ENCODE measurements at regions not wholly inside any gene's neighbourhood (a gene's known extent, or its start where the extent isn't known, plus 50 kb on each side); places are given as distances from the start of the nearest gene placed in this dataset.

DNA sequence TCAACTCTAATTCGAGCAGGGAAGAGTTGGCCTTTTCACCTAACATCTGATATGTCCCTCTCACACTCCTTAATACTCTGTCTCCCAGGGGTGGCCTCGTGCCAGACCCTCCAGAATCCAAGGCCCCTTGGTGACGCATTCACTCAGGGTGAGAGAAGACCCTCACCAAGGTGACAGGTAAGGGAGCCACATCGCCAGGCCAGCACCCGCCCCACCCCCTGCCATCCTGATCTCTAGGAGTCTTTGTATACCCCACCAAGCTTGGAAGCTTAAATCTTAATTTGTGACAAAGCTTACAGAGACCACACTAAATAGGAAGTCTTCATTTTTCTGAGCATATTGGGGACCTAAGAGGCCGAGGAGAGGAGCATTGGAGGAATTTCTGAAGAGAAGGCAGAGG is 286.1 kb downstream of the IRF8 start:
- ChIA-PET CTCF (no interaction called here), POLR2A (no interaction called here)
- no peaks in the 10 kb centered on the region for H3K9me3 ChIP-seq (ENCODE audit: control insufficient read depth, insufficient read depth, low read depth, low read length)
- TF ChIP-seq POLR2AphosphoS5 (IDR thresholded peaks at IDR 0.05; ENCODE audit: low read depth, low read length) = no peak
- TF ChIP-seq, protein P1, sequence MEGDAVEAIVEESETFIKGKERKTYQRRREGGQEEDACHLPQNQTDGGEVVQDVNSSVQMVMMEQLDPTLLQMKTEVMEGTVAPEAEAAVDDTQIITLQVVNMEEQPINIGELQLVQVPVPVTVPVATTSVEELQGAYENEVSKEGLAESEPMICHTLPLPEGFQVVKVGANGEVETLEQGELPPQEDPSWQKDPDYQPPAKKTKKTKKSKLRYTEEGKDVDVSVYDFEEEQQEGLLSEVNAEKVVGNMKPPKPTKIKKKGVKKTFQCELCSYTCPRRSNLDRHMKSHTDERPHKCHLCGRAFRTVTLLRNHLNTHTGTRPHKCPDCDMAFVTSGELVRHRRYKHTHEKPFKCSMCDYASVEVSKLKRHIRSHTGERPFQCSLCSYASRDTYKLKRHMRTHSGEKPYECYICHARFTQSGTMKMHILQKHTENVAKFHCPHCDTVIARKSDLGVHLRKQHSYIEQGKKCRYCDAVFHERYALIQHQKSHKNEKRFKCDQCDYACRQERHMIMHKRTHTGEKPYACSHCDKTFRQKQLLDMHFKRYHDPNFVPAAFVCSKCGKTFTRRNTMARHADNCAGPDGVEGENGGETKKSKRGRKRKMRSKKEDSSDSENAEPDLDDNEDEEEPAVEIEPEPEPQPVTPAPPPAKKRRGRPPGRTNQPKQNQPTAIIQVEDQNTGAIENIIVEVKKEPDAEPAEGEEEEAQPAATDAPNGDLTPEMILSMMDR (IDR thresholded peaks at IDR 0.05) = no peak
- TF ChIP-seq TCF7L2 (IDR thresholded peaks at IDR 0.05; ENCODE audit: low read depth, low read length) = no peak
- TF ChIP-seq SIN3A (IDR thresholded peaks at IDR 0.05; ENCODE audit: borderline replicate concordance, insufficient read depth, low read depth, low read length) = no peak
- TF ChIP-seq, protein P2, sequence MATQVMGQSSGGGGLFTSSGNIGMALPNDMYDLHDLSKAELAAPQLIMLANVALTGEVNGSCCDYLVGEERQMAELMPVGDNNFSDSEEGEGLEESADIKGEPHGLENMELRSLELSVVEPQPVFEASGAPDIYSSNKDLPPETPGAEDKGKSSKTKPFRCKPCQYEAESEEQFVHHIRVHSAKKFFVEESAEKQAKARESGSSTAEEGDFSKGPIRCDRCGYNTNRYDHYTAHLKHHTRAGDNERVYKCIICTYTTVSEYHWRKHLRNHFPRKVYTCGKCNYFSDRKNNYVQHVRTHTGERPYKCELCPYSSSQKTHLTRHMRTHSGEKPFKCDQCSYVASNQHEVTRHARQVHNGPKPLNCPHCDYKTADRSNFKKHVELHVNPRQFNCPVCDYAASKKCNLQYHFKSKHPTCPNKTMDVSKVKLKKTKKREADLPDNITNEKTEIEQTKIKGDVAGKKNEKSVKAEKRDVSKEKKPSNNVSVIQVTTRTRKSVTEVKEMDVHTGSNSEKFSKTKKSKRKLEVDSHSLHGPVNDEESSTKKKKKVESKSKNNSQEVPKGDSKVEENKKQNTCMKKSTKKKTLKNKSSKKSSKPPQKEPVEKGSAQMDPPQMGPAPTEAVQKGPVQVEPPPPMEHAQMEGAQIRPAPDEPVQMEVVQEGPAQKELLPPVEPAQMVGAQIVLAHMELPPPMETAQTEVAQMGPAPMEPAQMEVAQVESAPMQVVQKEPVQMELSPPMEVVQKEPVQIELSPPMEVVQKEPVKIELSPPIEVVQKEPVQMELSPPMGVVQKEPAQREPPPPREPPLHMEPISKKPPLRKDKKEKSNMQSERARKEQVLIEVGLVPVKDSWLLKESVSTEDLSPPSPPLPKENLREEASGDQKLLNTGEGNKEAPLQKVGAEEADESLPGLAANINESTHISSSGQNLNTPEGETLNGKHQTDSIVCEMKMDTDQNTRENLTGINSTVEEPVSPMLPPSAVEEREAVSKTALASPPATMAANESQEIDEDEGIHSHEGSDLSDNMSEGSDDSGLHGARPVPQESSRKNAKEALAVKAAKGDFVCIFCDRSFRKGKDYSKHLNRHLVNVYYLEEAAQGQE (IDR thresholded peaks at IDR 0.05; ENCODE audit: insufficient read depth in 1 of 2, low read depth in 2 of 2, low read length in 1 of 2) = no peak
- DNase-seq (ENCODE audit: low read depth, low spot score) (no peak), ATAC-seq (no peak)
- no peaks in the 10 kb centered on the region for H3K36me3 ChIP-seq (ENCODE audit: control insufficient read depth, insufficient read depth, low read length)
- in situ Hi-C loops (cut with HindIII; ENCODE audit: low pct_unique_long_range_greater_than_20kb, low sequenced_read_pairs) (no loop called here), intact Hi-C loops (cut with micrococcal nuclease; ENCODE audit: unreplicated experiment) (no loop called here)
- BruUV-seq (replicated peaks) = no TSS peak
- no peaks in the 10 kb centered on the region for H3K4me1 ChIP-seq (ENCODE audit: control insufficient read depth, insufficient read depth, low read length)
- H3K27me3 ChIP-seq (ENCODE audit: control insufficient read depth, insufficient read depth, low read length) = peaks cover 5% of the 10 kb centered on the region
- H3K27ac ChIP-seq (ENCODE audit: low read length) = no peak overlapping the region
- H3K4me3 ChIP-seq (ENCODE audit: low read depth in 2 of 2, low read length in 2 of 2) = no peak overlapping the region

DNA sequence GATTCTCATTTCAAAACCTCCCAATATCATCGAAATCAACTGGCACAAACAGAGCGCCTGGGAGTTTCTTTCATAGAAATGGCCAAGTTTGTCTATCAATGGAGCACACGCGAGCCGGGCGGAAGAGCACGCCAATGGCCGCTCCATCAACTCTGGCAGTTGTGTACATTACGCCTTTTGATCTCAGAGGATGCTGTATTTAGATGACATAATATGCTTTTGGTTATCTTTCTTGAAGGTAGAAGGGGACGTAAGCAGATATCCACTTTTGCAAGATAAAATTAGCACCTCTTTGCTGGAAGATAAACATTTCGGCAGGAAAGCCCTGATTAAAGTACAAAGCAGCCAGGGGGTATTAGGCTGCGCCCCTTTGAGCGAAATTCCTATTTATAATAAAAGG is 287.4 kb downstream of the IRF8 start:
- Histone ChIP-seq H3K4me3 (ENCODE audit: low read depth in 2 of 2, low read length in 2 of 2) (no peak overlapping the region), H3K4me1 (ENCODE audit: control insufficient read depth, insufficient read depth, low read length) (no peaks in the 10 kb centered on the region), H3K27ac (ENCODE audit: low read length) (no peak overlapping the region), H3K36me3 (ENCODE audit: control insufficient read depth, insufficient read depth, low read length) (no peaks in the 10 kb centered on the region), H3K9me3 (ENCODE audit: control insufficient read depth, insufficient read depth, low read depth, low read length) (no peaks in the 10 kb centered on the region), H3K27me3 (ENCODE audit: control insufficient read depth, insufficient read depth, low read length) (peaks cover 12% of the 10 kb centered on the region)
- ChIA-PET POLR2A (no interaction called here), CTCF (no interaction called here)
- in situ Hi-C loops (cut with HindIII; ENCODE audit: low pct_unique_long_range_greater_than_20kb, low sequenced_read_pairs) (no loop called here), intact Hi-C loops (cut with micrococcal nuclease; ENCODE audit: unreplicated experiment) (no loop called here)
- BruUV-seq (replicated peaks) = no TSS peak
- TF ChIP-seq, protein P2 (IDR thresholded peaks at IDR 0.05; ENCODE audit: insufficient read depth in 1 of 2, low read depth in 2 of 2, low read length in 1 of 2) = no peak
- TF ChIP-seq, protein P1 (IDR thresholded peaks at IDR 0.05) = no peak
- TF ChIP-seq POLR2AphosphoS5 (IDR thresholded peaks at IDR 0.05; ENCODE audit: low read depth, low read length) (no peak), SIN3A (IDR thresholded peaks at IDR 0.05; ENCODE audit: borderline replicate concordance, insufficient read depth, low read depth, low read length) (no peak), TCF7L2 (IDR thresholded peaks at IDR 0.05; ENCODE audit: low read depth, low read length) (no peak)
- no peak for ATAC-seq
- DNase-seq (ENCODE audit: low read depth, low spot score) = no peak

All from Panc1 (cell line).